ENCODE measurements at regions not wholly inside any gene's neighbourhood (a gene's known extent, or its start where the extent isn't known, plus 50 kb on each side); places are given as distances from the start of the nearest gene placed in this dataset.

DNA sequence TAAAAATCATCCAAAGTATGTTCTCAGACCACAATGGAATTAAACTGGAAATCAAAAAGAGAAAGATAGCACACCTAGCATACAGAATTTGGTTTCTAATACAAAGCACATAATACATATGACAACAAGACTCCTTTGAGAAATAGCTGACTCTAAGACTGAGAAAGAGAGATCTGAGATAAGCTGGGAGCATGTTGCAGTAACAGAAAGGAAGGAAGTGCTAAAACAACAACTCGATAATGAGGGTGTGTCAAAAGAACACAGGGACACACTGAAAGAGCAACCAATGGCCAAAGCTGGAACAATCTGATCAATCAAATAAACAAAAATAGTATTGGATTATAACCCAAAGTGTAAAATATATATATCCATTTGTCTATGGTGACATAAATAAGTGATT lies 586.6 kb downstream of the C4orf33 start:
- no peak for TF ChIP-seq CTCF (conservative IDR thresholded peaks at IDR 0.05; ENCODE audit: low read depth, low read length)
- TF ChIP-seq EZH2 (IDR thresholded peaks at IDR 0.05; ENCODE audit: borderline replicate concordance, low read depth, low read length, poor library complexity, severe bottlenecking) = no peak

All from A673 (cell line).